ENCODE measurements at regions not wholly inside any gene's neighbourhood (a gene's known extent, or its start where the extent isn't known, plus 50 kb on each side); places are given as distances from the start of the nearest gene placed in this dataset.

- Mint-ChIP-seq H3K4me3 (no peak overlapping the region), H3K9me3 (peaks cover 0 to 4% (median 2%) of the 10 kb centered on the region in 3 donors), H3K27me3 (no peaks in the 10 kb centered on the region), H3K4me1 (no peaks in the 10 kb centered on the region), H3K27ac (no peak overlapping the region), H3K36me3 (no peaks in the 10 kb centered on the region)
Measured at GRCh38 chr4:180790471-180790870, 1452.7 kb upstream of the TENM3 start.

GRCh38 chr4:180792541-180792940 lies 1450.7 kb upstream of the TENM3 start:
- Mint-ChIP-seq H3K27me3 (no peaks in the 10 kb centered on the region), H3K4me1 (no peaks in the 10 kb centered on the region), H3K36me3 (no peaks in the 10 kb centered on the region), H3K9me3 (peaks cover 0 to 4% (median 2%) of the 10 kb centered on the region in 3 donors), H3K27ac (no peak overlapping the region), H3K4me3 (no peak overlapping the region)

- Mint-ChIP-seq H3K27me3 (no peaks in the 10 kb centered on the region), H3K36me3 (no peaks in the 10 kb centered on the region), H3K4me1 (no peaks in the 10 kb centered on the region), H3K27ac (no peak overlapping the region), H3K9me3 (peaks cover 0 to 8% (median 2%) of the 10 kb centered on the region in 3 donors), H3K4me3 (no peak overlapping the region)
Measured at GRCh38 chr4:180794333-180794732, 1448.9 kb upstream of the TENM3 start.

GRCh38 chr4:180798036-180798577 lies 1445.1 kb upstream of the TENM3 start:
- peaks cover 1 to 9% (median 3%) of the 10 kb centered on the region in 3 donors for H3K9me3 Mint-ChIP-seq
- H3K4me3 Mint-ChIP-seq: no peak overlapping the region
- H3K27ac Mint-ChIP-seq: no peak overlapping the region
- H3K36me3 Mint-ChIP-seq: no peaks in the 10 kb centered on the region
- H3K4me1 Mint-ChIP-seq: no peaks in the 10 kb centered on the region
- no peaks in the 10 kb centered on the region for H3K27me3 Mint-ChIP-seq

- no peaks in the 10 kb centered on the region for H3K27me3 Mint-ChIP-seq
- peaks cover 3 to 9% (median 5%) of the 10 kb centered on the region in 3 donors for H3K9me3 Mint-ChIP-seq
- no peaks in the 10 kb centered on the region for H3K4me1 Mint-ChIP-seq
- no peaks in the 10 kb centered on the region for H3K36me3 Mint-ChIP-seq
- no peak overlapping the region for H3K27ac Mint-ChIP-seq
- no peak overlapping the region for H3K4me3 Mint-ChIP-seq
Measured at GRCh38 chr4:180799798-180800197, 1443.4 kb upstream of the TENM3 start.

GRCh38 chr4:180805101-180805500 lies 1438.1 kb upstream of the TENM3 start:
- H3K27ac Mint-ChIP-seq: no peak overlapping the region
- peaks cover 4 to 9% (median 5%) of the 10 kb centered on the region in 3 donors for H3K9me3 Mint-ChIP-seq
- H3K27me3 Mint-ChIP-seq: no peaks in the 10 kb centered on the region
- H3K4me1 Mint-ChIP-seq: no peaks in the 10 kb centered on the region
- H3K36me3 Mint-ChIP-seq: no peaks in the 10 kb centered on the region
- H3K4me3 Mint-ChIP-seq: no peak overlapping the region

- H3K36me3 Mint-ChIP-seq: no peaks in the 10 kb centered on the region
- H3K4me1 Mint-ChIP-seq: no peaks in the 10 kb centered on the region
- no peak overlapping the region for H3K27ac Mint-ChIP-seq
- H3K9me3 Mint-ChIP-seq: peaks cover 0 to 6% (median 4%) of the 10 kb centered on the region in 3 donors
- H3K4me3 Mint-ChIP-seq: no peak overlapping the region
- no peaks in the 10 kb centered on the region for H3K27me3 Mint-ChIP-seq
Measured at GRCh38 chr4:180808862-180809261, 1434.3 kb upstream of the TENM3 start.

GRCh38 chr4:180809439-180809838 lies 1433.8 kb upstream of the TENM3 start:
- peaks cover 0 to 6% (median 4%) of the 10 kb centered on the region in 3 donors for H3K9me3 Mint-ChIP-seq
- H3K4me3 Mint-ChIP-seq: no peak overlapping the region
- no peaks in the 10 kb centered on the region for H3K36me3 Mint-ChIP-seq
- H3K27me3 Mint-ChIP-seq: no peaks in the 10 kb centered on the region
- no peak overlapping the region for H3K27ac Mint-ChIP-seq
- H3K4me1 Mint-ChIP-seq: no peaks in the 10 kb centered on the region

GRCh38 chr4:180810581-180810980 lies 1432.6 kb upstream of the TENM3 start:
- Mint-ChIP-seq H3K27me3 (no peaks in the 10 kb centered on the region), H3K4me3 (no peak overlapping the region), H3K9me3 (peaks cover 3 to 6% (median 4%) of the 10 kb centered on the region in 3 donors), H3K27ac (no peak overlapping the region), H3K36me3 (no peaks in the 10 kb centered on the region), H3K4me1 (no peaks in the 10 kb centered on the region)

GRCh38 chr4:180811556-180811955 lies 1431.6 kb upstream of the TENM3 start:
- H3K4me1 Mint-ChIP-seq: no peaks in the 10 kb centered on the region
- no peak overlapping the region for H3K27ac Mint-ChIP-seq
- H3K36me3 Mint-ChIP-seq: no peaks in the 10 kb centered on the region
- no peaks in the 10 kb centered on the region for H3K27me3 Mint-ChIP-seq
- H3K9me3 Mint-ChIP-seq: peaks cover 3 to 4% (median 4%) of the 10 kb centered on the region in 3 donors
- H3K4me3 Mint-ChIP-seq: no peak overlapping the region

- Mint-ChIP-seq H3K27ac (no peak overlapping the region), H3K36me3 (no peaks in the 10 kb centered on the region), H3K9me3 (peaks cover 4 to 6% (median 4%) of the 10 kb centered on the region in 3 donors), H3K4me1 (no peaks in the 10 kb centered on the region), H3K4me3 (no peak overlapping the region), H3K27me3 (no peaks in the 10 kb centered on the region)
Measured at GRCh38 chr4:180812783-180813182, 1430.4 kb upstream of the TENM3 start.

- no peak overlapping the region for H3K27ac Mint-ChIP-seq
- H3K4me1 Mint-ChIP-seq: no peaks in the 10 kb centered on the region
- H3K27me3 Mint-ChIP-seq: no peaks in the 10 kb centered on the region
- H3K4me3 Mint-ChIP-seq: no peak overlapping the region
- H3K9me3 Mint-ChIP-seq: peaks cover under 1 to 9% (median 4%) of the 10 kb centered on the region in 3 donors
- no peaks in the 10 kb centered on the region for H3K36me3 Mint-ChIP-seq
Measured at GRCh38 chr4:180814875-180815417, 1428.3 kb upstream of the TENM3 start.

GRCh38 chr4:180817529-180817928 lies 1425.7 kb upstream of the TENM3 start:
- H3K36me3 Mint-ChIP-seq: no peaks in the 10 kb centered on the region
- H3K4me1 Mint-ChIP-seq: no peaks in the 10 kb centered on the region
- H3K9me3 Mint-ChIP-seq: peaks cover 0 to 11% (median 0%) of the 10 kb centered on the region in 3 donors
- H3K27me3 Mint-ChIP-seq: no peaks in the 10 kb centered on the region
- no peak overlapping the region for H3K4me3 Mint-ChIP-seq
- no peak overlapping the region for H3K27ac Mint-ChIP-seq

- Mint-ChIP-seq H3K9me3 (peaks cover 4 to 5% (median 4%) of the 10 kb centered on the region in 3 donors), H3K27me3 (no peaks in the 10 kb centered on the region), H3K4me3 (no peak overlapping the region), H3K36me3 (no peaks in the 10 kb centered on the region), H3K27ac (no peak overlapping the region), H3K4me1 (no peaks in the 10 kb centered on the region)
Measured at GRCh38 chr4:180823108-180823507, 1420.1 kb upstream of the TENM3 start.

- H3K4me1 Mint-ChIP-seq: no peaks in the 10 kb centered on the region
- H3K27ac Mint-ChIP-seq: no peak overlapping the region
- H3K9me3 Mint-ChIP-seq: peaks cover 0 to 7% (median 4%) of the 10 kb centered on the region in 3 donors
- H3K27me3 Mint-ChIP-seq: no peaks in the 10 kb centered on the region
- H3K4me3 Mint-ChIP-seq: no peak overlapping the region
- no peaks in the 10 kb centered on the region for H3K36me3 Mint-ChIP-seq
Measured at GRCh38 chr4:180827232-180828009, 1415.8 kb upstream of the TENM3 start.

Data from IgD-negative memory B cell (primary cell).